ENCODE measurements at regions not wholly inside any gene's neighbourhood (a gene's known extent, or its start where the extent isn't known, plus 50 kb on each side); places are given as distances from the start of the nearest gene placed in this dataset.

DNA sequence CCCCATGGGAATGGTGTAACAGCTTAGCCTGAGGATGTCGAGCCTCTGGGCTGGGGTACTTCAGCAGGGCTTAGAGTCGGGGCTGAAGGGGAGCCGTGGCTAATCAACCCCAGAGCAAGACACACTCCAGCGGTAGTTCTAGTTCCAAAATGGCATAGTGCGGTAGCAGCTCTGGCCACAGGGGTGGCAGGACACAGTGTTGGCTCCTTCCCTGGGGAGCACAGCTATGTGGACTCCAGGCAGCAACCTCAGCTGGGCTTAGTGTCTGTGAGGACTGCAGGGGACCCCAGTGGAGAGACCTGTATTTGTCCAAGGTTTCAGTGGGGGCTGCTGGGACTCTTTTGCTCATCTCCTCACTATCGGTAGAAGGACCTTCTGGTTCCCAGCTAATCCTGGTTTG, 70.8 kb upstream of the PCDH20 start:
- TF ChIP-seq CTCF (IDR thresholded peaks at IDR 0.05) (no peak), POLR2A (IDR thresholded peaks at IDR 0.05) (no peak)
